Left kidney (tissue), 1 donor: ENCODE measurements at regions not wholly inside any gene's neighbourhood (a gene's known extent, or its start where the extent isn't known, plus 50 kb on each side); places are given as distances from the start of the nearest gene placed in this dataset.
"Not testable (repeated sequence)": the region's sequence is repeated elsewhere in the genome, so short reads cannot be mapped to it uniquely, and the experiment has no call there.

ENCODE experiments used
- DNase-seq: peaks from one replicate; pipeline ENCODE4 v3.0.0-alpha.2; 2013

DNA sequence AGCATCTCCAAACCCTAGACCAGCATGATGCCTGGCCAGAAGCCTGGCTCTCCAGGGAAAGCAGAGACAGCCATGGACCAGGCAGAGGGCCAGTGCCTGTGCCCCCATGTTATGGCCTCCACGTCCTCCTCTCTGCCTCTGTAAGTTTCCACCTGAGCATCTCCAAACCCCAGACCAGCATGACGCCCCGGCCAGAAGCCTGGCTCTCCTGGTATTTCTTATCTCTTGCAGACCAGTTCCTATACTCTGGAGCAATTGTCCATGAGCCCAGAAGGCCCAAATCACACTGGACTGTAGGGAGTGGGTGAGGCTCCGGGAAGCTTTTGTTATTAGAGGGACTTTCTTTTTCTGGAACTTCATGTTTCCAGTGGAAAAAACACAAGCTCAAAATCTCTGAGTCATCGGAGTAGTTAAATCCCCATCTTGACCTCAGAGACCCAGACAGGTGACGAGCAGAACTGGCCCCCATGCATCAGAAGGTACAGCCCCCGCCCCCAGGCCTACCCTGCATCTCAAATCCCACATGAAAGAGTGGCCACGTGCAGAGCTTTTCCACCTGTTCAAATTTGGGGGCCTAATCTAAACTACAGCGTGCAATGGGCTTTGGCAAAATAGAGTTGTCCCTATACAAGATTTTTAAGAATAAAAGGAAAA is 110.2 kb upstream of the FOXQ1 start:
- no peak for DNase-seq

DNA sequence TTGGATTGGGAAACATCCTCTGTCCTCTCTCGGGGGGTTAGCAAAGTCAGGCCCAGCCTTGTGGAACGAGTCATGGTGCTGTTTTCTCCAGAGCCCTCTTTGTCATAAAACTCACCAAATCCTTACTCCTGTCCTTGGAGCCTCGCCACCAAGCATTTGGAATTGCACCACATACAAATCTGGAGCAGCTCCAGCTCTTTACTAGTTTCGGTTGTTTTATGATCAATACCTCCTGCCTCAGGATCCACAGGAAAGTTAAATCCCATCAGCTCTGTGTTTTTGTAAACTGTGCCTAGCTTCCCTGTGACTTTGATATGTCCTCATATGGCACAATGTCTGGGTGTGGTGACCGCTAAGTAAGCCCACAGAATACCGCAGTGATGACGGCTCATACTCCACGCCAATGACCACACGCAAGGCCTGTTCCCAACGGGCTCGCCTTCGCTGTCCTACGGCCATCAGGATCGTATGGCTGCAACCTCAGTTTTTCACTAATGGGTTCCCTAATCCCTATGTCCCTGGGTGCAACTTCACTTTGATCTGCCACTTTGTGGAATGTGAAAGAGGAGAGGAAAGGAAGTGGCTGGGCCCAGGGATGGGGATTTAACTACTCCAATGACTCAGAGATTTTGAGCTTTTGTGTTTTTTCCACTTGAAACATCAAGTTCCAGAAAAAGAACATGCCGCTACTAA is 111.3 kb upstream of the FOXQ1 start:
- no peak for DNase-seq

- no peak for DNase-seq
These were observed 111.9 kb upstream of the FOXQ1 start for GRCh38 chr6:1200081-1200408.

GRCh38 chr6:1197309-1197708 is 114.6 kb upstream of the FOXQ1 start:
- no peak for DNase-seq

DNA sequence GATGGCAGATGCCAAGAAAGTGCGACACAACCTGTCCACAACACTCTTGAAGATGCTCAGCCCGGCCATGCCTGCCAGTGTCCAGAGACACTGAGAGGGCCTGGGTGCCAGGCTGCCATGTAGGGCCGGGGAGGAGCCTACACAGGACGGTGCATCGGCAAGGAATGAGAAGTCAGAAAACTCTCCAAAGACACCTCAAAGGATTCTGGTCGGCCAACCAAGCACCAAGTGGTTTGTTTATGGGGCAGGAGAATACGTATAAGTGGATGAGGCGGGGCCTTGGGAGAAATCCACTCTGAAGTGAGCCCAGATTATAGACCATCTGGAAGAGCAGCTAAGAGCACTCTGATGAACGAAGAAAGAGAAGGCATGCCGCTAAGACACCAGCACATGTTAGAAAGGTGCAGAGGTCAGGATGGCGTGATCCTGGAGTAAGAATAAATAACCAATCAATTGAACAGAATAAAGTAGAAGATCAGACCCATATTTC is 120.7 kb upstream of the FOXQ1 start:
- no peak for DNase-seq

DNA sequence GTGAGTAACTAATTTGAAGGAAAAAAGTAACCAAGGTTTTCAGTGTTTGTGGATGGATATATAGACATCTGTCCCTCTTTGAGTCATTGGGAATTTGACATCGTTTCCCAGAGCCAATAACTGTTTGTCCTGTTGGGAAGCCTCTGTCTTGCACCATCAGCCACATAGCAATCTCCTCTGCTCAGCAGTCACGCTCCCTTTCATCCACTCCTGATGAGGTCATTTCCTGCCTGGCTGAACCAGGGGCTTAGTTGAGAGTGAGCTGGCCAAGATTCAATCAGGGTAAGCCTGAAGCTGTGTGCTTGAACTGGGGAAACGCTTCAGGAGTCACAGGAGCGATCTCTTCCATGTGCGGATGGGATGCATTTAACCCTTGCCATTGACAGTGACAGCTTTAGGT is 121.5 kb upstream of the FOXQ1 start:
- DNase-seq, result peak; percentile 77

DNA sequence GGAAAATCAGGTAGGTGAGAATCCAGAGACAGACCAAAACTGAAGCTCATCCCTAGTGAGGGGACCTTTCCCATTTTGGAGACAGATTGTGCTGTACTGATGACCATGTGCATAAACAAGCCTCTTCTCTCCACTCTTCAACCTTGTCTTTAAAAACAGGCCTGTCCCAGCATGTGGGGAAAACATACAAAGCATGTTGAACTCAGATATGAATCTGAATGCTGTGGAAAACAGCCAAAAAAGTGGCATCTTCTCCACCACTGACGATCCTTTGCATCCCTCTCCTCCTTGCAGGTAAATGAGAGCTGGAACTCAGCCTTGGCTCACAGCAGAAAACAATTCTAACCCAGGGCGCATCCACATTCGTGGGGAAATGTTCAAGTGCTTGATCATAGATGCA is 123.7 kb upstream of the FOXQ1 start:
- DNase-seq, result no peak

- DNase-seq, result no peak
These were observed 124.4 kb upstream of the FOXQ1 start for GRCh38 chr6:1187293-1188131.

DNA sequence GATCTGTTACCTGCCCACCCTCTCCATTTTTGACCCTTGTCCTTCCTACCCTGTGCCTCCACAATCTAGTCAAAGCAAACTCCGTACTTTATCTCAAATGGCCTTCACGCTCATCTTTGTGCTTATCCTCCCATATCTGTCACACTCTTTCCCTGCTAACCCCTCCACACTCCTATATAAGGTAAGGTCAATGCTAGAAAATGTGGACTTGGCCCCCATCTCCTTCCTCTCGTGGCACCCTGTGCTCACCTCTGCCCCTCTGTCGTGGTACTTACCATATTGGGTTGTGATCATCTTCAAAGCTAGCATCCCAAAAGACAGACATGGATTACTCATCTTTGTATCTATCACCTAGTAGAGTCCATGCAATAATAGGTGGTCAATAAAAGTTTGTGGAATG is 127.6 kb upstream of the FOXQ1 start:
- DNase-seq, result no peak

DNA sequence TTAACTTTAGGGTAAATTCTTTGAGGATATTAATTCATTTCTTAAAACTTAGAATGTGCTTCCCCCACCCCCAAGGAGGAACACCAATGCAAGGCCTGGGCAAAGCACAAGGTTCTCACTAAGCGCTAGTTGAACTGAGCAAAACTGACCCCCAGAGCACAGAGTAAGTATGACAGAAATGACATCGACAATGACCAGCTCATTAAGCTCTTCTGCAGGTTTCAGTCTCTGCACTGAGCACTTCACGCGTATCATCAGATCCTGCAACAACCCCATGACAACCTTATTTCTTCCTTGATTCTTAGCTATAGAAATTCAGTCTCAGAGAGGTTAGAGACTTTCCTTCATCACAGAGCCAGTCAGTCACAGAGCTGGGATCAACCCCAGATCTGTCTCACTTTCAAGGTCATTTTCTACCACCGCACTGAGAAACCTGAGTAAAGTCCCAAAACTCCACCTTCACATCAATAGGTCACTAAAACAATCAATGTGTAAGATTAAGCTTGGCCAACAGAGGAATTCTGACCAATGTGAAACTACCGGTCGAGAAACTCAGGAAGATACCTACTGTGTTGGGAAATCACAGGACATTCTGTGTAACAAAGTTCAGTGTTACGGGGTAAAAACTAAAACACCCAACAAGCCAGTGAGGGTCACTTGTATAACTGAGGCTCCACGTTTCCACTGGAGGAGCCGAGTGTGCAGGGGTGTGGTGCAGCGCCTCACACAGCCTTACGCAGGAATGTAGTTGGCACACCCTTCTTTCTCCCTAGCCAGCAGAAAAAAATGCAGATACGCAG is 129.0 kb upstream of the FOXQ1 start:
- no peak for DNase-seq

- DNase-seq, result no peak
These were observed 129.8 kb upstream of the FOXQ1 start for GRCh38 chr6:1181939-1182605.

- DNase-seq, result no peak
These were observed 132.1 kb upstream of the FOXQ1 start for GRCh38 chr6:1179571-1180459.

- DNase-seq, result no peak
These were observed 133.3 kb upstream of the FOXQ1 start for GRCh38 chr6:1178590-1178989.

DNA sequence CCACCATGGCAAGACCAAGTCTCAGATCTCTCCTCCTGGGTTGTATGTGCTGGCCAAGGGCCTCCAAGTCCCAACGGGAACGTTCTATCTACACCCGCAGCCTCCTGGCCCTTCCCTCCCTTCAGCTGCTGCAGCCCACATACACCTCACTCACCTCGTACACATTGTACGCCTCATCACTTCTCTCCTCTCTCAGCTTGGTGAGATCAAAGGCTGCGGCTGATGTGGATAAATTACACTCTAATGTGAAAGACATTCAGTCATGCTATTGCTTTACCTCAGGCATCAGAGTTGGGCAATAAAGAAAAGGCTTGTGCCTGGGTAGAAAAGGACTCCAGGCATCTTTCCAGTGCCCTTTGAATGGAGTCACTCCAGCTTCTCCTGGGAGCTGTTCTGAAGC is 135.3 kb upstream of the FOXQ1 start:
- DNase-seq, result peak; percentile 56

- DNase-seq, result no peak
These were observed 136.0 kb upstream of the FOXQ1 start for GRCh38 chr6:1175877-1176276.

GRCh38 chr6:1170794-1171193 is 141.1 kb upstream of the FOXQ1 start:
- DNase-seq, result no peak

GRCh38 chr6:1164600-1164999 is 147.3 kb upstream of the FOXQ1 start:
- DNase-seq, result no peak

- DNase-seq, result no peak
These were observed 148.4 kb upstream of the FOXQ1 start for GRCh38 chr6:1163501-1163900.

DNA sequence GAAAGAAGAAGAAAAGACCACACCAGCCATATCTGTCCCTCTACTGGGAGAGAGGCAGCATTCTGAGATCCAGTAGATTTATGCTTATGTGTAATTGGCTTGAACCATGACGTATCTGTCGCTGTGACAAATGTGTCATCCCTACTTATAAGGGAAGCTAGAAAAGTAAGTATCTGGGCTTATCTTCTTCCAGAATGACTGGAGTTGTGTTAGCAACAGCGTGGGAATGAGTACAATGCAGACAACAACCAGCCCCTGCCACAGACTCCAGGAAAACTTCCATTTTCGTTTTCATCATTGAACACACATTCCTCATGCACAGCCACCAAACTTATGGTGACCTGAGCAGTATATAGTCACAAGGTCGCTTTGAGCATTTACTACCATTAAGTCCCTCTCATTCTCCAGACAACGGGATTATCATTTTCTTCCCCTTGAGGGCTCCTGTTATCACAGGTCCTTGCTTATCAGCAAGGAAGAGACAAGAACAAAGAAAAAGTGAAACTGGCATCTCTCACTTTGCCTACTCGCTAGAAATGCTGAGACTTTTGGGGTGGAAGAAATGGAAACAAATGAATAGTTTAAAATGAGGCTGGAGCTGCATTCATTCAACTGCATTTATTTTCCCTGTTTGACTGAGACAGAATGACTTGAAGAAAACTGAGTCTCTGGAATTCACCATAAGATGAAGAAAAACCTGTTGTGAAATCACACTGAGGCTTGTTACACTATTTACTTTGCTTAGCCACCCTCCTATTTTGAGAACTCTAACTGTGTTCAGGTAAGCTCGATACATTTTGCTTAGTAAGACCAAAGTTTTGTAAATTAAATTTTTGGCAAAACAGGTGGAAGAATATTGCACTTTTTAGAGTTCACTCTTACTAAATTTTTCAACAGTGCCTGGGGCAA is 149.3 kb upstream of the FOXQ1 start:
- no peak for DNase-seq

GRCh38 chr6:1156411-1156810 is 155.5 kb upstream of the FOXQ1 start:
- DNase-seq, result not testable (repeated sequence)
